ENCODE measurements at regions not wholly inside any gene's neighbourhood (a gene's known extent, or its start where the extent isn't known, plus 50 kb on each side); places are given as distances from the start of the nearest gene placed in this dataset.

GRCh38 chr4:8710946-8711345 is 118.4 kb downstream of the CPZ start:
- no peak overlapping the region for H3K4me3 ChIP-seq (ENCODE audit: low read depth, low read length)
- TF ChIP-seq CTCF (IDR thresholded peaks at IDR 0.05; ENCODE audit: borderline replicate concordance, insufficient read depth, low read depth, low read length) = no peak

GRCh38 chr4:8710416-8710815 is 117.9 kb downstream of the CPZ start:
- no peak overlapping the region for H3K4me3 ChIP-seq (ENCODE audit: low read depth, low read length)
- no peak for TF ChIP-seq CTCF (IDR thresholded peaks at IDR 0.05; ENCODE audit: borderline replicate concordance, insufficient read depth, low read depth, low read length)

- TF ChIP-seq CTCF (IDR thresholded peaks at IDR 0.05; ENCODE audit: borderline replicate concordance, insufficient read depth, low read depth, low read length) = no peak
- H3K4me3 ChIP-seq (ENCODE audit: low read depth, low read length) = no peak overlapping the region
Measured at GRCh38 chr4:8709729-8710360, 117.3 kb downstream of the CPZ start.

GRCh38 chr4:8709050-8709728 is 116.6 kb downstream of the CPZ start:
- TF ChIP-seq CTCF (IDR thresholded peaks at IDR 0.05; ENCODE audit: borderline replicate concordance, insufficient read depth, low read depth, low read length) = no peak
- no peak overlapping the region for H3K4me3 ChIP-seq (ENCODE audit: low read depth, low read length)

GRCh38 chr4:8708401-8709021 is 115.9 kb downstream of the CPZ start:
- TF ChIP-seq CTCF (IDR thresholded peaks at IDR 0.05; ENCODE audit: borderline replicate concordance, insufficient read depth, low read depth, low read length) = no peak
- no peak overlapping the region for H3K4me3 ChIP-seq (ENCODE audit: low read depth, low read length)

GRCh38 chr4:8707045-8707781 is 114.6 kb downstream of the CPZ start:
- no peak overlapping the region for H3K4me3 ChIP-seq (ENCODE audit: low read depth, low read length)
- TF ChIP-seq CTCF (IDR thresholded peaks at IDR 0.05; ENCODE audit: borderline replicate concordance, insufficient read depth, low read depth, low read length) = no peak

All from GM12875 (cell line).